Endothelial cell of umbilical vein (primary cell): ENCODE measurements at regions not wholly inside any gene's neighbourhood (a gene's known extent, or its start where the extent isn't known, plus 50 kb on each side); places are given as distances from the start of the nearest gene placed in this dataset.

Source experiments
- BruUV-seq: library from RNA; stranded (reverse); fragments of 400-500 nt; replicated peaks from 2 replicates; lab custom pipeline; 2021; lab: Mats Ljungman, UMichigan
- CTCF ChIA-PET: fragments of 300-600, 350-600 bp; sonication (Branson Sonifier 250); formaldehyde crosslinking; loops from one replicate; lab custom pipeline; 2021; ENCODE audit warnings: antibody characterized with exemption, inconsistent platforms; lab: Charles Lee
- POLR2A ChIA-PET: fragments of 300-600, 350-600 bp; sonication (Branson Sonifier 250); formaldehyde crosslinking; loops from one replicate; lab custom pipeline; 2021; ENCODE audit warnings: antibody characterized with exemption, inconsistent platforms; lab: Charles Lee
- DNase-seq: peaks from one replicate; pipeline ENCODE4 v3.0.0-alpha.2; 2011; ENCODE audit warnings: low read depth, low spot score
- FAIRE-seq: peaks from 2 replicates; lab custom pipeline; 2011; peaks lifted over from hg19 to GRCh38; lab: Jason Lieb, UNC
- H2AFZ ChIP-seq: 2 replicates; pipeline ENCODE4 v1.6.0; 2012; ENCODE audit warnings: low read depth, low read length, control low read depth, inconsistent platforms
- H3K27ac ChIP-seq: 2 replicates; pipeline ENCODE4 v1.5.1; 2011; ENCODE audit warnings: low read depth, mild to moderate bottlenecking, control low read depth, low read length, moderate library complexity; ENCODE audit not compliant: insufficient read depth
- H3K27me3 ChIP-seq, 2 experiments: 2 replicates each; pipeline versions ENCODE4 v1.6.0 to v1.6.1; 2011; ENCODE audit warnings: low read length in 2 of 2, mixed read lengths in 1 of 2; ENCODE audit not compliant: control insufficient read depth in 2 of 2, insufficient read depth in 2 of 2
- H3K36me3 ChIP-seq, 2 experiments: 2 replicates in 1 of 2; 3 replicates in 1 of 2; pipeline ENCODE4 v1.5.1; 2011; ENCODE audit warnings: low read length in 2 of 2, mild to moderate bottlenecking in 1 of 2, moderate library complexity in 1 of 2; ENCODE audit not compliant: control insufficient read depth in 2 of 2, insufficient read depth in 2 of 2; ENCODE audit errors: extremely low read depth in 1 of 2
- H3K4me1 ChIP-seq: 3 replicates; pipeline ENCODE4 v1.5.1; 2011; ENCODE audit warnings: mild to moderate bottlenecking, low read length; ENCODE audit not compliant: control insufficient read depth, insufficient read depth; ENCODE audit errors: extremely low read depth
- H3K4me2 ChIP-seq: 2 replicates; pipeline ENCODE4 v1.6.1; 2011; ENCODE audit warnings: low read length, control low read depth, mixed read lengths; ENCODE audit not compliant: insufficient read depth
- H3K4me3 ChIP-seq, 3 experiments: fragments of 200-600 bp in 1 of 3; sonication (generic), shearing (Covaris generic) in 1 of 3; replicated peaks in 1 of 3; 2 replicates each; pipeline ENCODE4 v1.5.1; 2011 to 2016; ENCODE audit warnings: control low read depth in 3 of 3, low read length in 3 of 3, mild to moderate bottlenecking in 2 of 3, inconsistent platforms in 1 of 3, low read depth in 1 of 3, moderate library complexity in 1 of 3; ENCODE audit not compliant: insufficient read depth in 1 of 3
- H3K79me2 ChIP-seq: 2 replicates; pipeline ENCODE4 v1.6.0; 2012; ENCODE audit warnings: low read length, inconsistent platforms; ENCODE audit not compliant: control insufficient read depth, insufficient read depth
- H3K9ac ChIP-seq: replicated peaks from 2 replicates; pipeline ENCODE3; 2011; ENCODE audit warnings: low read length, control low read depth; ENCODE audit not compliant: insufficient read depth; ENCODE audit errors: extremely low read depth
- H3K9me1 ChIP-seq: replicated peaks from 3 replicates; pipeline ENCODE4 v1.6.0; 2011; ENCODE audit warnings: mild to moderate bottlenecking, low read length; ENCODE audit not compliant: control insufficient read depth, insufficient read depth; ENCODE audit errors: extremely low read depth
- H3K9me3 ChIP-seq: replicated peaks from 2 replicates; pipeline ENCODE4 v1.5.1; 2012; ENCODE audit warnings: low read length, inconsistent platforms; ENCODE audit not compliant: control insufficient read depth, insufficient read depth
- H4K20me1 ChIP-seq: replicated peaks from 2 replicates; pipeline ENCODE3; 2011; ENCODE audit warnings: mild to moderate bottlenecking, low read length; ENCODE audit not compliant: control insufficient read depth, insufficient read depth; ENCODE audit errors: extremely low read depth
- CTCF ChIP-seq, 2 donors: IDR thresholded peaks; 1 replicate in 1 of 2; 2 replicates in 1 of 2; pipeline ENCODE4 v1.5.1; 2011; ENCODE audit warnings: low read length in 2 of 2, mild to moderate bottlenecking in 2 of 2, moderate library complexity in 2 of 2, control low read depth in 1 of 2, inconsistent platforms in 1 of 2, low read depth in 1 of 2; ENCODE audit not compliant: insufficient read depth in 1 of 2; ENCODE audit errors: extremely low read depth in 1 of 2
- EZH2 ChIP-seq: IDR thresholded peaks from 2 replicates; pipeline ENCODE4 v1.6.1; 2012; ENCODE audit warnings: borderline replicate concordance, low read depth, mild to moderate bottlenecking, moderate library complexity, low read length, inconsistent platforms; ENCODE audit not compliant: severe bottlenecking
- FOS ChIP-seq: IDR thresholded peaks from 2 replicates; pipeline ENCODE4 v1.6.1; 2011; ENCODE audit warnings: mild to moderate bottlenecking, low read length, moderate library complexity, borderline replicate concordance; ENCODE audit not compliant: insufficient read depth
- GATA2 ChIP-seq: IDR thresholded peaks from 2 replicates; pipeline ENCODE4 v1.7.0; 2011; ENCODE audit warnings: low read depth, mild to moderate bottlenecking, moderate library complexity, mixed read lengths, low read length; ENCODE audit not compliant: insufficient read length, insufficient read depth
- JUN ChIP-seq: IDR thresholded peaks from 2 replicates; pipeline ENCODE4 v1.6.1; 2011; ENCODE audit warnings: borderline replicate concordance, low read depth; ENCODE audit not compliant: insufficient read length, insufficient read depth
- MAX ChIP-seq: IDR thresholded peaks from 2 replicates; pipeline ENCODE4 v1.6.1; 2011; ENCODE audit not compliant: insufficient read depth, insufficient read length
- MYC ChIP-seq: IDR thresholded peaks from one replicate; pipeline ENCODE4 v1.6.1; 2011; ENCODE audit warnings: mild to moderate bottlenecking, low read depth, low read length
- POLR2A ChIP-seq: IDR thresholded peaks from 2 replicates; pipeline ENCODE4 v1.6.1; 2012; ENCODE audit warnings: low read depth, mild to moderate bottlenecking, control low read depth, low read length
- POLR2AphosphoS5 ChIP-seq: IDR thresholded peaks from 2 replicates; pipeline ENCODE4 v1.6.1; 2012; ENCODE audit warnings: low read depth, mild to moderate bottlenecking, control low read depth, low read length, moderate library complexity; ENCODE audit not compliant: insufficient read depth
- dilution Hi-C: fragments of 300-500 bp; cut with MboI; formaldehyde crosslinking; loops from one replicate; pipeline ENCODE4 v1.15.0; 2019; ENCODE audit warnings: low sequenced_read_pairs; ENCODE audit not compliant: extremely low pct_ligation_motif_present
- intact Hi-C: fragments of 100-400 bp; cut with micrococcal nuclease; formaldehyde crosslinking; loops from one replicate; pipeline ENCODE4 v1.10.0; 2022

GRCh38 chr2:16205631-16206030 is 265.3 kb downstream of the MYCN start:
- Histone ChIP-seq H3K27me3 (no peaks in the 10 kb centered on the region), H3K4me1 (no peaks in the 10 kb centered on the region), H3K79me2 (no peaks in the 10 kb centered on the region), H3K27ac (no peak overlapping the region), H3K4me2 (no peak overlapping the region), H3K36me3 (no peaks in the 10 kb centered on the region), H3K9ac (no peak overlapping the region), H4K20me1 (no peaks in the 10 kb centered on the region), H2AFZ (no peak overlapping the region), H3K9me3 (peaks cover 10% of the 10 kb centered on the region), H3K4me3 (no peak overlapping the region), H3K9me1 (no peaks in the 10 kb centered on the region)
- POLR2A ChIA-PET = no interaction called here
- TF ChIP-seq GATA2 = no peak
- TF ChIP-seq MAX = no peak
- no peak for TF ChIP-seq JUN
- TF ChIP-seq EZH2 = no peak
- CTCF ChIA-PET = no interaction called here
- dilution Hi-C loops (no loop called here), intact Hi-C loops (no loop called here)
- BruUV-seq = no TSS peak
- no peak for DNase-seq
- FAIRE-seq = no peak

GRCh38 chr2:16204886-16205620 is 264.7 kb downstream of the MYCN start:
- H4K20me1 ChIP-seq = no peaks in the 10 kb centered on the region
- H3K4me1 ChIP-seq = no peaks in the 10 kb centered on the region
- H3K4me2 ChIP-seq = no peak overlapping the region
- H3K27ac ChIP-seq = no peak overlapping the region
- dilution Hi-C loops = no loop called here
- no peak for TF ChIP-seq MAX
- no peak for TF ChIP-seq CTCF (IDR thresholded peaks at IDR 0.05; ENCODE audit: extremely low read depth in 1 of 2, insufficient read depth in 1 of 2, low read depth in 1 of 2, low read length in 2 of 2)
- no peak for TF ChIP-seq POLR2AphosphoS5
- no peak for TF ChIP-seq JUN
- TF ChIP-seq EZH2 = no peak
- no peak for TF ChIP-seq FOS
- no peak for TF ChIP-seq GATA2
- TF ChIP-seq POLR2A = no peak
- no peak for TF ChIP-seq MYC
- ChIA-PET CTCF (no interaction called here), POLR2A (no interaction called here)
- intact Hi-C loops = no loop called here
- no peak overlapping the region for H2AFZ ChIP-seq
- H3K9me1 ChIP-seq = no peaks in the 10 kb centered on the region
- no peaks in the 10 kb centered on the region for H3K27me3 ChIP-seq
- H3K36me3 ChIP-seq = no peaks in the 10 kb centered on the region
- DNase-seq (no peak), FAIRE-seq (no peak)
- no peak overlapping the region for H3K4me3 ChIP-seq
- H3K9ac ChIP-seq = no peak overlapping the region
- no TSS peak for BruUV-seq
- H3K9me3 ChIP-seq = peaks cover 10% of the 10 kb centered on the region
- H3K79me2 ChIP-seq = no peaks in the 10 kb centered on the region
